ENCODE measurements at regions not wholly inside any gene's neighbourhood (a gene's known extent, or its start where the extent isn't known, plus 50 kb on each side); places are given as distances from the start of the nearest gene placed in this dataset.

DNA sequence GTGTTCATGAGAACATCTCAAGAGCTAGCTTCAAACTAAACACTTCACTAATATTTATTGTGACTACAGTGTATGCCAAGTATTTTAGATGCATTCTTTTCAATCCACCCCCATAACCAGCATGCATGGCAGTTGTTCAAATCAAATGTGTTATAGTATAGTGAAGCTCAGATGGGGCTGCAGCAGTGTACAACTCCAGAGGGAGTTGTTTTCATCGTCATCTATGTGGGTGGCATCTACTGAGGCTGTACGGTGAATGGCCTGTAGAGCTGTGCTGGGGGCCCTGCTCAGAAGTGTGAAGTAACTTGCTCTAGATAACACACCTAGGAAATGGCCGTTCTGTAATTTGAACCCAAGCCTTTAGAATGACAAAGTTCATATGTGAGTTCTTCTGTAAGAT is 71.8 kb upstream of the LRATD1 start:
- TF ChIP-seq, protein P1, sequence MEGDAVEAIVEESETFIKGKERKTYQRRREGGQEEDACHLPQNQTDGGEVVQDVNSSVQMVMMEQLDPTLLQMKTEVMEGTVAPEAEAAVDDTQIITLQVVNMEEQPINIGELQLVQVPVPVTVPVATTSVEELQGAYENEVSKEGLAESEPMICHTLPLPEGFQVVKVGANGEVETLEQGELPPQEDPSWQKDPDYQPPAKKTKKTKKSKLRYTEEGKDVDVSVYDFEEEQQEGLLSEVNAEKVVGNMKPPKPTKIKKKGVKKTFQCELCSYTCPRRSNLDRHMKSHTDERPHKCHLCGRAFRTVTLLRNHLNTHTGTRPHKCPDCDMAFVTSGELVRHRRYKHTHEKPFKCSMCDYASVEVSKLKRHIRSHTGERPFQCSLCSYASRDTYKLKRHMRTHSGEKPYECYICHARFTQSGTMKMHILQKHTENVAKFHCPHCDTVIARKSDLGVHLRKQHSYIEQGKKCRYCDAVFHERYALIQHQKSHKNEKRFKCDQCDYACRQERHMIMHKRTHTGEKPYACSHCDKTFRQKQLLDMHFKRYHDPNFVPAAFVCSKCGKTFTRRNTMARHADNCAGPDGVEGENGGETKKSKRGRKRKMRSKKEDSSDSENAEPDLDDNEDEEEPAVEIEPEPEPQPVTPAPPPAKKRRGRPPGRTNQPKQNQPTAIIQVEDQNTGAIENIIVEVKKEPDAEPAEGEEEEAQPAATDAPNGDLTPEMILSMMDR (conservative IDR thresholded peaks at IDR 0.05), result no peak
- TF ChIP-seq ZFX (IDR thresholded peaks at IDR 0.05), result no peak

All from C4-2B (cell line).